A673 (cell line): ENCODE measurements at regions not wholly inside any gene's neighbourhood (a gene's known extent, or its start where the extent isn't known, plus 50 kb on each side); places are given as distances from the start of the nearest gene placed in this dataset.

Experiments
- BruUV-seq: library from RNA; stranded (reverse); fragments of 400-500 nt; replicated peaks from 2 replicates; lab custom pipeline; 2021; lab: Mats Ljungman, UMichigan
- CTCF ChIA-PET: fragments of 300-600 bp; sonication (Branson Sonifier 250); formaldehyde crosslinking; loops from one replicate; lab custom pipeline; 2022; ENCODE audit warnings: antibody characterized with exemption; lab: Charles Lee
- POLR2A ChIA-PET: fragments of 300-600 bp; sonication (Branson Sonifier 250); formaldehyde crosslinking; loops from one replicate; lab custom pipeline; 2022; ENCODE audit warnings: antibody characterized with exemption; ENCODE audit not compliant: low non-redundant PET; lab: Charles Lee
- DNase-seq: peaks from one replicate; pipeline ENCODE4 v3.0.0-alpha.2; 2015; ENCODE audit warnings: low spot score
- H3K27ac ChIP-seq: fragments of 200-600 bp; sonication (generic); 2 replicates; pipeline ENCODE4 v1.5.1; 2016; ENCODE audit warnings: mixed run types, low read depth, mild to moderate bottlenecking, mixed read lengths, antibody characterized with exemption, low read length; ENCODE audit not compliant: poor library complexity, severe bottlenecking
- H3K27me3 ChIP-seq: fragments of 200-600 bp; sonication (generic); replicated peaks from 2 replicates; pipeline ENCODE4 v1.6.1; 2017; ENCODE audit warnings: mixed run types, low read depth, mild to moderate bottlenecking, mixed read lengths, antibody characterized with exemption, low read length; ENCODE audit not compliant: insufficient read depth, poor library complexity
- H3K36me3 ChIP-seq: fragments of 200-600 bp; sonication (generic); 2 replicates; pipeline ENCODE4 v1.6.1; 2016; ENCODE audit warnings: mixed run types, mild to moderate bottlenecking, mixed read lengths, antibody characterized with exemption, low read length; ENCODE audit not compliant: insufficient read depth, poor library complexity, severe bottlenecking
- H3K4me1 ChIP-seq: fragments of 200-600 bp; sonication (generic); 2 replicates; pipeline ENCODE4 v1.6.1; 2017; ENCODE audit warnings: mixed run types, mild to moderate bottlenecking, mixed read lengths, antibody characterized with exemption, low read length; ENCODE audit not compliant: insufficient read depth, poor library complexity, severe bottlenecking
- H3K4me3 ChIP-seq: fragments of 200-600 bp; sonication (generic); 2 replicates; pipeline ENCODE4 v1.5.1; 2016; ENCODE audit warnings: low read depth, mixed run types, mild to moderate bottlenecking, mixed read lengths, low read length; ENCODE audit not compliant: poor library complexity, severe bottlenecking
- H3K9me3 ChIP-seq: fragments of 200-600 bp; sonication (generic); 2 replicates; pipeline ENCODE4 v1.6.1; 2016; ENCODE audit warnings: mixed run types, low read depth, mild to moderate bottlenecking, mixed read lengths, antibody characterized with exemption, low read length; ENCODE audit not compliant: poor library complexity, severe bottlenecking
- CTCF ChIP-seq: fragments of 300-800, 200-600 bp; sonication (generic); conservative IDR thresholded peaks from 2 replicates; pipeline ENCODE4 v1.5.1; 2017; ENCODE audit warnings: low read depth, mild to moderate bottlenecking, antibody characterized with exemption, low read length, moderate library complexity, mixed read lengths
- EZH2 ChIP-seq: fragments of 200-600 bp; sonication (generic); IDR thresholded peaks from 2 replicates; pipeline ENCODE4 v1.6.1; 2017; ENCODE audit warnings: borderline replicate concordance, low read depth, mild to moderate bottlenecking, mixed read lengths, antibody characterized with exemption, low read length; ENCODE audit not compliant: poor library complexity, severe bottlenecking
- intact Hi-C: fragments of 100-400 bp; cut with micrococcal nuclease; formaldehyde crosslinking; loops from one replicate; pipeline ENCODE4 v1.10.0; 2022; ENCODE audit not compliant: unreplicated experiment

- DNase-seq = no peak
Measured at GRCh38 chr18:47615043-47615442, 315.4 kb downstream of the SMAD2 start.

GRCh38 chr18:47613929-47614328 lies 316.5 kb downstream of the SMAD2 start:
- no TSS peak for BruUV-seq
- CTCF ChIA-PET = no interaction called here
- DNase-seq = no peak
- Histone ChIP-seq H3K27me3 (peaks cover 54% of the 10 kb centered on the region), H3K4me1 (no peaks in the 10 kb centered on the region), H3K4me3 (no peak overlapping the region), H3K9me3 (no peaks in the 10 kb centered on the region), H3K36me3 (no peaks in the 10 kb centered on the region), H3K27ac (no peak overlapping the region)
- TF ChIP-seq EZH2 (no peak), CTCF (no peak)
- POLR2A ChIA-PET = no interaction called here
- intact Hi-C loops = no loop called here

More at GRCh38 chr18:47615043-47615442, 315.4 kb downstream of the SMAD2 start:
- Histone ChIP-seq H3K27ac (no peak overlapping the region), H3K4me1 (no peaks in the 10 kb centered on the region), H3K27me3 (peaks cover 48% of the 10 kb centered on the region), H3K36me3 (no peaks in the 10 kb centered on the region), H3K9me3 (no peaks in the 10 kb centered on the region), H3K4me3 (no peak overlapping the region)
- ChIA-PET CTCF (no interaction called here), POLR2A (no interaction called here)
- no peak for TF ChIP-seq EZH2
- TF ChIP-seq CTCF = no peak
- intact Hi-C loops = no loop called here
- no TSS peak for BruUV-seq

- BruUV-seq = no TSS peak
- H3K4me1 ChIP-seq = no peaks in the 10 kb centered on the region
- H3K27me3 ChIP-seq = peaks cover 53% of the 10 kb centered on the region
- H3K27ac ChIP-seq = no peak overlapping the region
- intact Hi-C loops = no loop called here
- no peaks in the 10 kb centered on the region for H3K9me3 ChIP-seq
- CTCF ChIA-PET = no interaction called here
- H3K4me3 ChIP-seq = no peak overlapping the region
- no peaks in the 10 kb centered on the region for H3K36me3 ChIP-seq
- POLR2A ChIA-PET = no interaction called here
- no peak for DNase-seq
- TF ChIP-seq CTCF (no peak), EZH2 (no peak)
Measured at GRCh38 chr18:47611649-47612048, 318.8 kb downstream of the SMAD2 start.
